ENCODE measurements at regions not wholly inside any gene's neighbourhood (a gene's known extent, or its start where the extent isn't known, plus 50 kb on each side); places are given as distances from the start of the nearest gene placed in this dataset.
"Not testable (repeated sequence)": the region's sequence is repeated elsewhere in the genome, so short reads cannot be mapped to it uniquely, and the experiment has no call there.

DNA sequence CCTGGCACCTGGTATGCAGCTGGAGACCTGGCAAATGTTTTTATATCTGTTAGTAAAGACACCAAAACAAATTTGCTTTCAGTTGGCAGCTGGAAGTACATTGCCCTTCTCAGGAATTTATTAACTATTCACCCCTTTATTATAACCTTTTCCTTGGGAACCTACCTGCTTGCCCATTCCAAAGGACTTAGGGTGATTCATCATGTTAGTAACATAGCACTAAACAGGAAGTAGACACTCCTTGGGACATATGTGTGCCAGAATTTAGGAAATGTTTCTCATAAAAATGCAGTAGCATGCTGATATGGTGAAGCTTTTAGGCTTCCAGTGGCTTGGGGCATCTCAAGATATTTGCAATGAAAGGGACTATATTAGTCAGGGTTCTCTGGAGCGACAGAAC, 184.2 kb downstream of the DMAC1 start:
- no peak for DNase-seq

DNA sequence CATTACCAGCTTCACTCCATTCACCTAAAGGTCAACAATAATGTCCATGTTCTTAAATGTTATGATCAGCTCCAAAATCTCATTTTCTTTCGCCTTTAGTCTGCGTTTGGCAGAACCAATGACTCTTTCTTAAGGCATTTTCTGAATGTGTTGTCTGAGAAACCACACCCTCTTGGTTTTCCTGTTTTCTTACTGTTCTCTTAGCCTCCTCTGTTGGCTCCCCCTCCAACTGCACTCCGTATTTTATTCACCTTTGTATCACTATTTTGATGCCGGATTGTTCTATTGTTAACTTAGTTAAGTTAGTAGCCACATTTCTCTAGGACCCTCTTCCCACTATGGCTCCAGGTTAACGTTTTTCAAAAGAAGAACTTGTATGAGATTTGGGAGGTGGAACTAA, 185.6 kb downstream of the DMAC1 start:
- peak; percentile 50 for DNase-seq

DNA sequence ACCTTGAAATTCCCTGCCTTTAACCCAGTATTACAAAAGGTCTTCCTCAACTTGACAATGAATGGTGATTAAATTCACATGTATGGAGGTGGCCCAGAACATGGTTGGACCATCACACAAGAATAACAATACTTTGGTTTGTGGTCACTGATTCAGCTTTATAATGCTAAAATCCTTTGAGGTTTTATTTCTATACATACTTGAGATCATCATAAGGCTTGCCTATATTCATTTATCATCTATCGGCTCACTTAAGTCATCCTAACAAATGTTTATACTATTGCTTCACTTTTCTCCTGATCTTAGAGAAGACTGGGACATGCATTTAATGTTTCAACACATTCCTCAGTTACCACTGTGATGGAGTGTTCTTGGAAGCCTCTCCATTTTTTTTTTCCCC, 191.3 kb downstream of the DMAC1 start:
- no peak for DNase-seq

DNA sequence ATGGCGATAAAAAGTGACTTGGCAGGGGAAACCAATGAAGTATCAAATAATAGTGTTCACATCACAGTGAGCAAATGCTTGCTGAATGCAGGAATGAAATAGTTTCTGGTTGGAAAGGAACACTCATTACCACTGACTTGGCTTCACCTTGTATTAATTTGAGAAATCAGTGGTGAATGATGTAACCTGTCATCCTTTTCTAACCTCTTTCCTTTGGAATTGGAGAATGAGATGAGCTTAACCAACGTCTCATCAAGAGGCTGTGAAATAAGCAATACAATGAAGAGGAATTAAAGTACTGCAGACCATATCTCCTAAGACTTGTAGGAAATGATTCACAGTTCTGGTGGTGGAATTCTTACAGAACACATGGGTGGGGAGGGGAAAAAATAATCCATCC, 192.2 kb downstream of the DMAC1 start:
- DNase-seq = no peak

DNA sequence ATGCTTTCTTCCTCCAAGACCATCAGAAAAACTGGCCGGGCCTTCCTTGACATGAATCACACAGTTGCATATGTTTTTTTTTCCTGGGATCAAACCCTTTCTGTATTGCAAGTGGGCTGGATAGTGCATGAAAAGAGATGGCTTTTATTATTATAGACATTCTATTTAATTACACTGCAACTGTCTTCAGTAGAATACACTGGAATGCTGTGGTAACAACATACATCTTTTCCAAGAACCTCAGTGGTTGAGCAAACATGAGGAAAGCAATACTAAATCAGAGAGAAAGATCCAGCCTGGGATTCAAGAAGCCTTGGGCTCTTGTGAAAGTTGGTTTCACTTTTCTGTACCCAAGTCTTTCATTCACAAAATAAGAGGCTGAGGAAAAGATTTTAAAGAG, 193.0 kb downstream of the DMAC1 start:
- DNase-seq = no peak

DNA sequence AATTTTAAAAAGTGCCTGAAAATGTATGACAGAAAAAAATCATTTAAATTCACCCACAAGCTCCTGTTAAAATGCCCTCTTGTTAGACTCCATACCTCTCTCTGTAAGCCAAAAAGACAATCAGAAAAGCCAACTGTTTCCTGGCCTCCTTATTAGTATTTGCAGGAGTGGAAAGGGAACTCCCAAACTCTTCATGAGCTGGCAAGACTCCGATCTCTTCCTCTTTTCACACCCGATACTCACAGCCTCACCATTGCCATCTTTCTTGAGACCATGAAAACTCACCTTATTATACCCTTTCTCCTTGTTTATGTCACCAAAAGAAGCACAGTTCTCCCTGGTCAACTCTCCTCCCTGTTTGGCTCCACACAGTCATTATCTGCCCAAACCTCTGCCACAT, 197.8 kb downstream of the DMAC1 start:
- no peak for DNase-seq

DNA sequence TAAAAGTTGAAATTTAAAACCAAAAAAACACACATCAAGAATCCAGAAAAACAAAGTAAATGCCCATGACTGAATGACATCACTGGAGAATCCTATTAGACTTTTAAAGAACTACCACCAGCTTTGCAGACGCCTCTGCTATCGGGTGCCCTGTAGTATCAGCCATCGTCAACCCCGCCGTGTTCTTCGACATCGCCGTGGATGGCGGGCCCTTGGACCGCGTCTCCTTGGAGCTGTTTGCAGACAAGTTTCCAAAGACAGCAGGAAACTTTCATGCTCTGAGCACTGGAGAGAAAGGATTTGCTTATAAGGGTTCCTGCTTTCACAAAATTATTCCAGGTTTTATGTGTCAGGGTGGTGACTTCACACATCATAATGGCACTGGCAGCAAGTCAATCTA, 201.9 kb downstream of the DMAC1 start:
- DNase-seq = no peak

DNA sequence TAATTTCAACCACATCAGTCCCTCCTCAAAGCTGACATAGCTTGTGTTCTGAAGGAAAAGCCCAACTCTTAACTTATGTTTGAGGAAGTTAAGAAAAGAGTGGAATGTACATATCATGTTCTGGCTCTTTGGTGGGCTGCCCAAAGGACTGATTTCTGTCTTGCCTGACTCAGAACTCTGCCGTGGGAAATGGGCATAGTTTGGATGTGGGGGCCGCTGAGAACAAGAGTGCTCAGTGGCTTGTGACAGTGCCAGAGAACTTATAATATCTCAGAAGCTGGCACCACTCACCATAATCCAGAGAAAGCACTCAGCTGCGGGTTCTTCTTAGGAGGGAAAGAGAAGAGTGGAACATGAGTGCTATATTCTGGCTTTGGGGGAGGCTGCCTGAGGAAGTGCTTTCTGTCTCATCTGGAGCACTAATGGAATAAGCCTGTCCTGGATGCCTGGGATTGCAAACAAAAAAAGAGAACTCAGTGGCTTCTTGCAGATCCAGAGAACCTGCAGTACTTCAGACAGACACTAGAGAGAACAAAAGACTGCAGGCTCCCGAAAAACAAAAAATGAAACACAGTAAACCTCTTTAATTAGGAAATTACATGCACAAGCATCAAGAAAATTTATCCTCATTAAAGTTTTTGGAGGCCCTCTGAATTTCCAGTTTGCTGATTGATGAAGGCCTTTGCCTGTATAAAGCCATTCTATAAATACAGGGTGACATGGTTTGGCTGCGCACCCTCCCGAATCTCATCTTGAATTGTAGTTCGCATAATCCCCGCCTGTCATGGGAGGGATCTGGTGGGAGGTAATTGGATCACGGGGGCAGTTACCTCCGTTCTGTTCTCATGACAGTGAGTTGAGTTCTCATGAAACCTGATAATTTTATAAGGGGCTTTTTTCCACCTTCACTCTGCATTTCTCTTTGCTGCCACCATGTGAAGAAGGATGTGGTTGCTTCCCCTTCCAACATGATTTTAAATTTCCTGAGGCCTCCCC, 207.0 kb downstream of the DMAC1 start:
- DNase-seq = no peak

DNA sequence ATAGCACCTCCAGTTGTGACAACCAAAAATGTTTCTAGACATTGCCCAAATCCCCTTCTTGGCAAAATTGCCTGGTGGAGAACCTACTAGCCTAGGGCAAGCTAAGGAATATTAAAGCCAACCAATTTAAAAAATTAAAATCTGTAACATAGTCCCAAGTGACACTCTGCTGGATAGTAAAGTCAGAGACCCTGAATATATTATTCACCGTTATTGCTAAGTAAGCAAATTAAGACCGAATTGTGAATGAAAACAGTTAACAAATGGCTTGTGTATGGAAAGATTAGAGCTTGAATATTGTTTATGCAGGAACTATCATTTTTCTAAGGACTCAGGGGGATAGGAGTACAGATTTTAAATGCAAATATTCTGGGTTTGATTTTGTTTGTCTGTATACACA, 208.1 kb downstream of the DMAC1 start:
- DNase-seq = no peak

DNA sequence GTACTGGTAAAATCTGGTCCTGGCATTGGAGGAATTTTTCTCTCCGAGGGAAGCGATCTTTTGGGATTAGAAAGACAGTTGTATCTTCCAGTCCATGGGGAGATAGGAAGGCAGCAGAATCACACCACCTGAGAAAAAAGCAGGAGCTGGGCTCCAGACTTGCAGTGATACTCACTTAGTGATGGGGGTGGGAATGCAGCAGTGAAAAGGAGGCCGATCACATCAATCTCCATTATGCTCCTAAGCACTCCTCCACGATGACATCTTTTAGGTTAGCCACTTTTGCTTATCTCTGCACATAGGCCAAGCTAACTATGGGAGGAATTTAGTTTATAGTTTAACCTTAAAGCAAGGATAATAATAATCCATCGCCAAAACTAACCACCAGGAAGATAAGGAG, 219.0 kb downstream of the DMAC1 start:
- DNase-seq = no peak

DNA sequence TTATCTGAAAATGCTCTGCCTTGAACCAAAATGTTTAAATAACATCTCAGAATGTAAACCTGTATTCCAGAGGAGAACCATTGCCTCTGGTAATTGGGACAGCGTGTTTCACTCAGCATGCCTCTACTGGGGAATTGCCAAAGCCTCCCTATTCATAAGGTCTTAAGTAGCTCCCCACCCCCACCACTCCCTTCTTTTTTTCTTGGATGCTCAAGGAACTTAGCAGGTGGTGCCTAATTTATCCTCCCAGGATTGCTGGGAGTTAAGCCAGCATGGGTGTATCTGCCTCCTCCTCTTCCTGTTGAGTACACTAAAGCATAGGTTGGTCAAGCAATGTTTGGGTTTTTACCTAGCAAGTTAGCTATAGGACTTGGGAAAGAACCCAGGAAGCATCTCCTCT, 220.2 kb downstream of the DMAC1 start:
- DNase-seq = no peak

DNA sequence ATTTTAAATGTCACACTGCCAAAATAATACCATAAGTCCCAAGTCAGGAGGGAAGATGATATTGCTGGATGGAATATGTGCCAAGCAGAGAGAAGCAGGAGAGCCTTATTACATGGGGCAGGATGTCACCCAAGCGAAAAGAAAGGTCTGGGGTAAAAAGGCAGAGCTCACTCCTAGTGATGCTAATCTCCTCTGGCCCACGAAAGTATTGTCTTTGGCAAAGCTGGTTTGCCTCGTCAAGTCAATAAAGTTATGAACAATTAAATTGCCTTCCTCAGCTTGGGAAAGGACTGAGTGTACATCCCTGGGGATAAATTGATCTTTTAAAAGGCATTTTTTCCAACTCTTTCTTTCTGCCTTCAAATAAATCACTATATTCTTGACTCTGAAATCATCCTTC, 220.6 kb downstream of the DMAC1 start:
- DNase-seq = no peak

DNA sequence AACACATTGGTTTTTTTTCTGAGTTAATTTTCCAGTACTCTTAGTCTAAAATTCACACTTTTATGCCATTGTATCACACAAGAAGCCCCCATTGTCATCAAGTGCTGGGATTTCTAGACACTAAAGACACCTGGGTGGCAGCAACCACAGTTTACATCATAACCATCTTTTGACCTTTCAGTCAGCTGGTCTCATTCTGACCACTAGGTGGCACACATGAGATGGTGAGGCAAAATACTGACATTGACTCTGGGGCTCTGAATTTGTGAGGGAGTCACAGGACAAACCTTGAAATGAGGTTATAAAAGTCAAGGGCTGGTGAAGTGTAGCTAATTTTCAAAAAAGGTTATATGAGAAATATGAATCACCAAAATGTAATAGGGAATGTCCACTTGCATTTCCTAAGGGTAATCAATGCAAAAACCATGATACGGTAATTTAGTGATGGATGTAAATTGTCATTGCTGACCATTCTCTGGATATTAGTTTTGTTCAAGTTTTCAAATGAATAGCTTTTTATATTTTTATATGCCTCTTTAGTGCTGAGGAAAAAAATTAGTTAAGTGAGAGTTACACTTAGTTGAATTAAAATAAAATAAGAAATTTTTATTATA, 229.4 kb downstream of the DMAC1 start:
- peak; percentile 78 for DNase-seq

DNA sequence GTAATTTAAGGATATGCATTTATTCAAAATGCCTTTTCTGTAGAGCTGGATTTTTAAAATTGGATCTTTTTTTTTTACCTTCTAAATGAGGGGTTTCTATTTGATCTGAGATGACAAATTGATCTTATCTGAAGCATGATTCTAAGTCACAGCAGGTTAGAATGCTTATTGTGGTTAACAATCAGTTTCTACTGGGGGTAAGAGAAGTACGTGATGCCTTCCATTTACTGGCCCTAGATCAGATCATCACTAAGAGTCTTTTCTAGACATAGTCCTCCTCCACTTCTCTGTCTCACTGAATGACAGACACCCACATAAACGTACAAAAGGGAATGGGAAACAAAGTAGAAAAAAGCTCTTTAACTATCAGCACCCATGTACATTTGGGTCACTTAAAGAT, 231.9 kb downstream of the DMAC1 start:
- DNase-seq = no peak

DNA sequence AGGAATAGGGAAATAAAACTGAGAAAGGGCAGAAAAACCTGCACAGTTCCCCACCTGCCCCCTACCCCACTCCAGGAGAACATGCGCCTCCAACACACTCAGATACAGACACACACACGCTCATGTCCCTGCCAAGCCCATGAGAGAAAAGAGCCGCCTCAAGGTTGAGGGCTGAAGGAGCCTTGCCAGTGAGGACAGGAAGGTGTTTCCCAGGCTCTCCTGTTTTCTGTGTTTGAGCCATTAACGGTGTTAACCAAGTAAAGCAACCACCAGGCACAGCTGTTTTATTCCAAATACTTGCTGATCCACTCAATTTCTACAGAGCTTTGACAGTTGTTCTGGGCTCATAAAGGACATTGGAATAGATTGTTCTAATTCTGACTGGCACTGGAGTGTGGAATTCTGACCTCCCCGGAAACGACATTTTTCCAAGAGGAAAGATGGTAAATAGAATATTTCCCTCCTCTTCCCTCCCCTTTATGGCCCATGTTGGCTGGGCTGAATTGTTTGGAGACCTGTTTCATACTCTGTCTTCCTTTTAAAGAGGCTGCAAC, 238.0 kb downstream of the DMAC1 start:
- DNase-seq = no peak

DNA sequence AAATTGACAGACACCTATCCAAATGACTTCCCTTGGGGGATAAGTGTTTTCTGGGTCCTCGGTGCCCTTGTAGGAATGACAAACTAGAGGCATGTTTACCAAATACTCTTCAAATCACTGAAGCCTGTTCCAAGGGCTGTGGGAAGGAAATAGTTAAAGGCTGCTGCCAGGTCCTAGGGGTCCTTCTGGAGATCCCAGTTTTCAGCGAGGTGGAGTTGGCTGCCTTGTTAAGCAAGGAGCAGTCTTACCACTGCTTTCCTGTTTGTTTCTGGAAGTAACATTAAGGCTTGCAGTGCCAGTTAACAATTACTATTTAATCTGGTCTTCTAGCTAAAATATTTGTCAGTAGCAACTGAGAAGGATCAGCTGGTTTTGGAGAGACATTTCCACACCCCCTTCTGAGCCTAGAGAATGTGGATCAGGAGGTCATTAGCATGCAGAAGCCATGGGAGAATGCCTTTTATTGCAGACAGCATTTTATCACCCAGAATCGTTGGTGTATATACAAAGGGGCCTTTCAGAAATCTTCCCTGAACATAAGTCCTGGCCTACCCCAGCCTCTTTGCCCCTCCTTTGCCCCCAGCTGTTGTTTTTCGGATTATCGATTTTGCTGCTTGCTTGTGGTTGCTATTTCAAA, 238.8 kb downstream of the DMAC1 start:
- no peak for DNase-seq

DNA sequence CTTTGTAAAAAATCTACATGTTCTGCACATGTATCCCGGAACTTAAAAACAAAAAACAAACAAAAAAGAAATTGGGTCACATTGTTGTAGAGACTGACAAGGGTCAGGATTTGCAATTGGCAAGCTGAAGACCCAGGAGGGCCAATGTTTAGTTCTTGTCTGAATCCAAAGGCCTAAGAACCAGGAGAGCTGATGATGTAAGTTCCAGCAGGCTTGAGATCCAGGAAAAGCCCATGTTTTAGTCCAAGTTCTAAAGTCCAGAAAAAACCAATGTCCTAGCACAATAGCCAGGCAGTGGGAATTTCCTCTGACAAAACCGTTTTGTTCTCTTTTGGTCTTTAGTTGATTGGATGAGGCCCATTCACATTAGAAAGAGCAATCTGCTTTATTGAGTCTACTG, 244.9 kb downstream of the DMAC1 start:
- DNase-seq = no peak

DNA sequence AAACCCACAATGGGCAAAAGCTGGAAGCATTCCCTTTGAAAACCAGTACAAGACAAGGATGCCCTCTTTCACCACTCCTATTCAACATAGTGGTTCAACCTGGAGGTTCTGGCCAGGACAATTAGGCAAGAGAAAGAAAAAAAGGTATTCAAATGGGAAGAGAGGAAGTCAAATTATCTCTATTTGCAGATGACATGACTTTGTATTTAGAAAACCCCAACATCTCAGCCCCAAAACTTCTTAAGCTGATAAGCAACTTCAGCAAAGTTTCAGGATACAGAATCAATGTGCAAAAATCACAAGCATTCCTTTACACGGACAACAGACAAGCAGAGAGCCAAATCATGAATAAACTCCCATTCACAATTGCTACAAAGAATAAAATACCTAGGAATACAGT, 246.9 kb downstream of the DMAC1 start:
- DNase-seq = not testable (repeated sequence)

DNA sequence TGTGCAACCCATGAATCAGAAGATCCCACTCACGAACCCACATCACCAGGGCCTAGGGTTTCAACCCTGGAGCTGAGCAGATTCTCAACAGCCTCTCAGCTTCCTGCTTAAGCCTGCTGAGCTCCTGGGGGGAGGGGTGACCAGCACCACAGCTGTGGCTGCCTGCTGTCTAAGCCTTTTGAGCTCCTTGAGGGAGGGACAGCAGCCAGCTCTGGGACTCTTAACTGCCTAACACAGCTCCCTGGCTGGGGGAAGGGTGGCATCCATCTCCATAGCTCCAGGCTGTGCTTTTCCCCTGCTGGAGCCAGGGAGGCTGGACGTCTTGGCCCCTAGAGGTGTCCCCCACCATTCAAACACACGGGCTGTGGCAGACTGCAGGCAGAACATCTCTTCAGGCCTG, 250.3 kb downstream of the DMAC1 start:
- no peak for DNase-seq

DNA sequence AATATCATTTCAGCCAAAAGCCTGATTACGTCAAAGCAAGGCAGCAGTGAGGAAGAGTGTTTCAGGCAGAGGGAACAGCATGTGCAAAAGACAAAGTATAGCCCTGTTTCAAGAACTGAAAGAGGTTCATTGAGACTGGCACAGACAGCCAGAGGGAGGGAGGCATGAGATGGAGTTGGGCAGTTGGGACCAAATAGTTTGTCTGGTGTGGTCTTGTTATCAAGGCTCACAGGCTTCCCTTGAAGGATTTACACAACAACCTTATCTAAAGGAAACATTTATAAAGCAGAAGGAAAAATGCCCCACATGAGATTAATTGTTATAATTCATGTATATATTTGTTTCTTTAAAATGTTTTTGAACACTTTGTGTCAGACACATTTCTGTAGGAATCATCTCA, 253.3 kb downstream of the DMAC1 start:
- DNase-seq = no peak

DNA sequence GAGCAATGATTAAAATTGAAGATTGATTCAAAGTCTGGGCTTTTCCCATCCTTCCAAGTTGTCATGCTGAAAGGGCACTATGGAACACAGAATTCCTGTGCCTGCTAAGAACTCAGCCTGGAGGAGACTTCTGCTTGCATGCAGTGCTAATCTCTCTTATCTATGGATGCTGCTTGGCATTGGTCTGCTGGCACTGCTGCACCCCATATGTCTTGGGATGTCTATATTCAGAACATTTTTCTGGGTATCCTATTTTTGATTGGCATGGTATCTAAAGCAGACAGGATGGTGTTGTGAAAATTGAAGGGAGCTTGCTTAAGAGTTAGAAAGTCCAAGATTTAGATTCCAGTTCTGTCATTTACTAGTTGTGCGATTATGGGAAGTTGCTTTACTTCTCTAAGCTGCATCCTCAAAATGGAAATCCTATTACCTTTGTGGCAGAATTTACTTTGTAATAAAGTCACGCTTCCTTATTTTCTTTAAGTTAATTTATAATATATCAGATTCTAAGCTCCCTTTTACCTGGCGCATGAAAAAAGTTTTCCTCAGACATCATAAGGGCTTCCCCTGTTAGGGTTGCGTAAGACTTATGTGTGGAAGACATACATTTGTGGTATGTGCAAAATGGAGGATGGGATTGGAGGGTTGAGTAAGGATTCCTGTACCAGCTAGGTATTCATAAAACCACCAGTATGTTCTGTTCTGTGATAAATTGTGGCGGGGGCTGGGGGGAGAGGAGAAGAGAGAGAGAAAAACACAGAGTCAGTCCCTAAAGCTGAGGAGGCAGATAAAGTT, 254.0 kb downstream of the DMAC1 start:
- DNase-seq = no peak

DNA sequence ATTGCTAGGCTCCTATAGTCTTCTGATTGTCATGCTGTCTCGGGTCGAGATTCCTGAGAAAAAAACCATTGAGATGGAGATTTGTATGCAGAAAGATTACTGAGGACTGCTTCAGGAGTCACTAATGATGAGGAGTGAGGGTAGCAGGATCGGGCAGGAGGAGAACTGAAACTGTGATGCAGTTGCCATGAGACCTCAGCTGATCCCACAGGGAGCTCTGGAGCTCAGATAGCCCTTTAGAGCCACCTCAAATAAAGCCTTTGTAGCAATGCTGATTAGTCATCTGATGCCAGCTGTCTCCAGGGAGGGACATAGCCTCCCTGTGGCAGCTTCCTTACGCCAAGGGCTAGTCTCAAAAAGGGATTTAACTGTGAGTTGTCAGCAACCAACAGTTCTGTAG, 256.9 kb downstream of the DMAC1 start:
- no peak for DNase-seq

DNA sequence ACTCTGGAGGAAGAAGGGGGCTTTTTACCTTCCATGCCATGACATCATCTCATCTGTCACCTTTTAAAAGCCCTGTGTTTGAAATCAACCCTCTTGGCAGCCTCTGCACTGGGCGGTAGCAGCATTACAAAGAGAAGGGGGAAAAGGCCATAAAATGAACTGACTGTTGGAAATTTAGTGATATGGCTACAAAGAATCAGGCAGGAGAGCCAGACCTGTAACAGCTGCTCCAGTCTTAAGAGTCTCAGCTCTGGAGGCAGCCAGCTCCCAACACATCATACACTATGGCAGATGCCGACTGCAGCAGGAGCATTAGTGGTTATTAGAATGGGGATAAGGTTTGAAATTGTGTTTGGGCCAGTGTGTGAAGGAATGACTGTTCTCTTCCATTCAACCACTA, 257.5 kb downstream of the DMAC1 start:
- no peak for DNase-seq

Measured in CD4-positive, alpha-beta T cell treated with Interleukin-10 for 1 hour (primary cell).